GM21619 (cell line): ENCODE measurements at regions not wholly inside any gene's neighbourhood (a gene's known extent, or its start where the extent isn't known, plus 50 kb on each side); places are given as distances from the start of the nearest gene placed in this dataset.

Experiments
- ATAC-seq: cut with Tn5 transposase; IDR thresholded peaks from one replicate; pipeline ENCODE4 v1.9.1; 2021; ENCODE audit not compliant: unreplicated experiment

DNA sequence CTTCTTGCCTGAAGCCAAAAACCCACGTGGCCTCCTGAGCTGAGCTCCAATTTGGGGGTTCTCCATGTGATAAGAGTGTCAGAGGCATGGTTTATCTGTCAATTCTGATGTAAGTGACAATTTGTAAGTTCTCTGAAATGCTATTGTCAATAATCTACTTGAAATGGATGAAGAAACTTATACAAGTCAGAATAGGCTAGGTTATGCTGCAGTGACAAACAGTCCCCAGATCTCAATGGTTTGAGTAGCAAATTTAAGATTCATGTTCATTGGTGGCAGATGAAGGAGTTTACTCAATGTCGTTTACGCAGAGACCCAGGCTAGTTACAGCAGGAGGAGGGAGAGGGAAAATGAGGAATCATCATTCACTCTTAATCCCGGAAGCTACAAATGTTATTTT is 352.4 kb downstream of the KIF16B start:
- no peak for ATAC-seq

DNA sequence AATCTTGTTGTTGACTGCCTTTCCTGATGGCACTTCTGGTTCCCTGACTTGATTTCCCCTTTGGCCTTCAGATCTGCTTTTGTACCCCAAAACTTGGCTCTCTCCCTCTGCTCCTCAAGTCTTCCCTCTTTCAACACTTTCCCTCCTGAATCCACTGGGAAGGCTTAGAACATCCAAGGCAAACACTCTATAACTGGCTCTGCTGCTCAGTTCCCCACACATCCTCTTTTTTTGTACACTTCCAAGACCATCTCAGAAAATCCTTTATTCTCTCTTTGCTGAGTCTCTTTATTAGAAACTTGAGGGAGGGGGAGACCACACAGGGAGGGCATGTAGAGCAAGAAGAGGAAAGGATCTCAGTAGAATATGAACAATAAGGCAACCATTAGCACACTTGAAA is 354.1 kb downstream of the KIF16B start:
- ATAC-seq: no peak

DNA sequence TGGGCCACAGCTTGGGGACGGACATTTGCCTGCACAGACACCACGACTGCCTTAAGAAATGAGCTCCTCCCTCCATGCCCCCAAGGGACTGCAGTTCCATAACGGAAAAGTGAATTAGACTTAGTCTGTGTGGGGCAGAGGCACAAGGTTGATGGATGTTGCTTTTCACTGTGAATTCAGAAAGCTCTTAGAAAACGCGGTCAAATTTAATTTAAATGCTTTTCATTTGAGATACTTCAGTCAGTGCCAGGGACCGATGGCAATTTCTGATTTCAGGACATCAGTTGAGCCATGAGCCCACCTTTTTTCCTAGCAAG is 356.4 kb downstream of the KIF16B start:
- ATAC-seq: no peak

- ATAC-seq: no peak
These were observed 356.9 kb downstream of the KIF16B start for GRCh38 chr20:16216227-16216913.

- ATAC-seq: no peak
These were observed 358.2 kb downstream of the KIF16B start for GRCh38 chr20:16215041-16215440.

GRCh38 chr20:16212790-16213189 is 360.5 kb downstream of the KIF16B start:
- no peak for ATAC-seq

- no peak for ATAC-seq
These were observed 363.3 kb downstream of the KIF16B start for GRCh38 chr20:16209951-16210361.

DNA sequence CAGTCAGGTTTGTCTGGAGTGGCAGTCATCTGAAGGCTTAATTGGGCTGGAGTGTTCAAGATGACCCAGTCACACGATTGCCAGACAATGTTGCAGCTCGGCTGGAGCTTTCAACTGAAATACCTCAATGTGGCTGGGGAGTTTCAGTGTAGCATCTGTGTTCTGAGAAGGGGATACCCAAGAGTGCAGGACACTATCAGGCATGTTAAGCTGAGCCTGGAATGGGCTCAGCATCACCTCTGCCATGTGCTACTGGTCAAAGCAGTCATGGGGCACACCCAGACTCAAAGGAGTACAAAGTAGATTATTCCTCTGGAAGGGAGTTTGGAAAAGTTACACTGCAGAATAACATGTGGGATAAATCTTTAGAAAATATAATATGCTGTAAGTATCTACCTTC is 363.9 kb downstream of the KIF16B start:
- ATAC-seq: no peak

DNA sequence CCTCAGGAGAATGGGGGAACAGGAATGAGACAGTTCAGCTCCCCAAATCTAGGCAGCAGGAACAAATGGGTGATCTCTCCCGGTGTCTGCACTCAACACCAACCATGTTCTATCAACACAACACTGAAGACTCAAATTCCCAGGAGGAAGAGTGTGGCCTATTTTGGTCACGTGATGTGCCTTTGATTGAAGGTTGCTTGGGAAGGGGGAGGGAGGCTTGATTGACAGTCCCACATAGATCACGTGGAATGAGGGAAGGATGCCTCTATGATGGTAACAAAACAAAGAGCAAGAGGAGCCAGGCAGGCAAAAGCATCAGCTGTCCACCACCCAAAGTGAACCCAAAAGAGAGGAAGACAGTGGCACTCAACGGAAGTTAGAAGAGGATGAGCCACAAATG is 364.8 kb downstream of the KIF16B start:
- no peak for ATAC-seq

- no peak for ATAC-seq
These were observed 366.4 kb downstream of the KIF16B start for GRCh38 chr20:16206817-16207216.

DNA sequence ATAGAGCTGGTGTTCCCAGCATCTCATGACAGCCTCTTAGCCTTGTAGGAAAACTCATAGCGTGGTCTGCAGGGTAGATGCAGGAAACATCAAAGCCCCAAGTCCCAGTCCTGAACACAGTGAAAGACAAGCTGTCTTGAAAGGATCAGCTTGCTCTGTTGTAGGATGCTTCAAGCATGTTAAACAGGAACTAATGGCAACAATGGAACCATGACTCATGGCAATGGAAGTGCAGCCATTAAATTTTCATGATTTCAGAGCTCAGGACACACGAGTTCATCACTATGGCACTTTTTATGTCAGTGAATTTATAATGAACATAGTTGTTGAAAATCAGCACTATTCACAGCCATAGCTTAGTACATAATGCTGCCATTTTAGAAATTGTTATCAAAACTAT is 367.7 kb downstream of the KIF16B start:
- ATAC-seq: no peak

GRCh38 chr20:16203096-16203495 is 370.2 kb downstream of the KIF16B start:
- ATAC-seq: no peak

DNA sequence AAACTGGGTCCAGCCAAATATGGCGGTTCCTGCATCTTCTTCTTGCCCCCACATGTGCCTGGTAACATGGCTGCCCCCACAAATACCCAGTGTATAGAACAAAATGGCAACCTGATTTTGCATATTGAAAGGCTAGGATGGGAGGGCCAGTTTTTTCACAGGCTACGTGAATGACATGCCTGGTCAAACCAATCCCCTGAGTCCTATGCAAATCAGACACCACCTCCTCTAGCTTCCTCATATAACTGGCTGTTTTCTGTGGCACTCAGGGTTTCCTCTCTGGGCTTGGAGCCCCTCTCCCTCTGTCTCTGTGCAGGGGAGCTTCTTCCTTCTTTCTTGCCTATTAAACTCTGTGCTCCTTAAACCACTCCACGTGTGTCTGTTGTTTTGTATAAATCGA is 372.1 kb downstream of the KIF16B start:
- ATAC-seq: no peak

- no peak for ATAC-seq
These were observed 375.6 kb downstream of the KIF16B start for GRCh38 chr20:16197696-16198095.

DNA sequence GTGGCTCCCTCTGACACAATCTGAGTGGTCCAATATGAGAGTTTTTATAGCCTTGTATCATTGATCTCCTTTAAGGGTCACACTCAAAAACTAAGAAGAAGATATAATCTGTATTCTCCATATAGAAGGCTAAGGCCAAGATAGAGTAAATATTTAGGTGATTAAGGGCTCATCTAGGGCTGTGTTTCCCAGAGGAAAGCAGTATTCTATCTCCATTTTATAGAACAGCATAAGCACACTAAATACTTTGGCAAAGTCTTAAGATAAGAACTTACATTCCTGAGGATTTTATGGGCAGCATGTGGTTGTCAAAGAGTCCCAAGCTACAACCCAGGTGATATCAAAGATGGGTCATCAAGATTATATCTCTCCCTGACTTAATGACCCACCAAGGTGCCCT is 377.6 kb downstream of the KIF16B start:
- ATAC-seq: no peak

DNA sequence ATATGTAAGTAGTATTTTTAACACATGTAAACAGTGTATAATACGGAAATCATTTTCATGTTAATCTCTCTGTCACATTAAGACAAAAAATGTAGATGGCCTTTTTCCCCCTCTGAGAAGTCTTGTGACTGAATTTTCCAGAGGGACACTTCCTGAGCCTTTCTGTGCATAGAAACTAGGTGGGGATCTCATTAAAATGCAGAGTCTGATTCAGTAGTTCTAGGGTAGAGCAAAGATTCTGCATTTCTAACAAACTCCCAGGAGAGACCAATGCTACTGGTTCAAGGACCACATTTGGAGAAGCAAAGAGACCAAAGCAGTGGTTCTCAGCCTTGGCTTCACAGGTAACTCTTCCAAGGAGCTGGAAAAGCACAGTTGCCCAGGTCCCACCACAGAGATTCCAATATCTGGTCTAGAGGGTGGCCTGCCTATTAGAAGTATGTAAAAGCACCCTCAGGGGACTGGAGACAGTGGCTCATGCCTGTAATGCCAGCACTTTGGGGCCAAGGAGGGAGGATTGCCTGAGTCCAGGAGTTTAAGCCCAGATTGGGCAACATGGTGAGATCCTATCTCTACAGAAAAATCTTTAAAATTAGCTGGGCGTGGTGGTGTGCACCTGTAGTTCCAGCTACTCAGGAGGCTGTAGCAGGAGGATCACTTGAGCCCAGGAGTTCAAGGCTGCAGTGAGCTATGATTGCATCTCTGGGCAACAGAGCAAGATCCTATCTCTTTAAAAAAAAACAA is 378.5 kb downstream of the KIF16B start:
- ATAC-seq: no peak

DNA sequence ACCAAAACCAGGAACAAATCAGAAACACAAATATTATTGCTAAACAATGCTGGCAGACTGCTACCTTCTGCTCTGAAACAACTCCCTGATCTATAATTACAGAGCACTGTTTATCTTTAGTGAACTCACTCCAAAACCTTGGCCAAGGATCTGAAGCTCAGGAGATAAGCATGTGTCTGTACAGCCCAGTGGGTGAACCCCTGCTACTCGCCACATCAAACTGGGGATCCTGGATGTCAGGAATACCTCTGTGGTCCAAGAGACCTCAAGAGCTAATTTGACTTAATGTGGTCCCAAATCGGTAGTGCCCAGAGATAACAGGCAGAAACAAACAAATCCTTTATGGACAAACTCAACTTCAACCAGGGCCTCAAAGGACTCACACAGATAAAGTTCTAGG is 381.8 kb downstream of the KIF16B start:
- no peak for ATAC-seq

DNA sequence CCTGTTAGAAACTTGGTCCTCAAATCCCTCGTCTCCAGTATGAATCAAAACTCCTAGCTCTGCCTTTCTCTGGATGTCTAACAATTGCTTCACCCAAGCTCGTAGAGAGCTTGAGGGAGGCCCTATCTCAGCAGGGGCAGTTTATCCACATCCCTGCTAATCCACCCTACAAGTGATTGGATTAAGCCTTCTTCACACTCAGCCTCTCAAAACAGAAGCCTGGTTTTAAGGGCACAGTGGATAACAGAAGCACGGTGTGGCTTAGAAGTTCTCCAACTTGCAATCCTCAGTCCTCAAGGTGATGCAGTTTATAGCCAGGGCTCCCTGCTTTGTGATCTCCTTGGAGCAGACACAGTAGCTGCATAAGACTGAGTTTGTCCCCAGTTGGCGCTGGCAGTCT is 383.9 kb downstream of the KIF16B start:
- no peak for ATAC-seq

GRCh38 chr20:16187956-16188616 is 385.2 kb downstream of the KIF16B start:
- ATAC-seq: no peak

DNA sequence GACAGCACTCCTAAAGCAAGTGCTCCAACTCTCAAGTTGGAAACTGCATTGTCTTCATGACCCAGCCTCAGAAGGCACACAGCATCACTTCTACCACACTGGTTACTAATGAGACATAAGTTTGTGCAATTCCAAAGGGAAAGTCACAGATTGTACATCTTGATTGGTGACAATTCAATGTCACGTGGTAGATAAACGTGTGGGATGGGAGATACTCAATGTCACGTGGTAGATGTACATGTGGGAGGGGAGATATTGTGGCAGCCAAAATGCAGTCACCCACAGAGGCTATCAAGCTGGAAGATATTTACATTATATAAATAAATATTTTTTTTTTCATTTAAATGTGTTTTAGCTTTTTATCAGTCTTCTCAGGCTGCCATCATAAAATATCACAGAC is 393.3 kb downstream of the KIF16B start:
- ATAC-seq: no peak

DNA sequence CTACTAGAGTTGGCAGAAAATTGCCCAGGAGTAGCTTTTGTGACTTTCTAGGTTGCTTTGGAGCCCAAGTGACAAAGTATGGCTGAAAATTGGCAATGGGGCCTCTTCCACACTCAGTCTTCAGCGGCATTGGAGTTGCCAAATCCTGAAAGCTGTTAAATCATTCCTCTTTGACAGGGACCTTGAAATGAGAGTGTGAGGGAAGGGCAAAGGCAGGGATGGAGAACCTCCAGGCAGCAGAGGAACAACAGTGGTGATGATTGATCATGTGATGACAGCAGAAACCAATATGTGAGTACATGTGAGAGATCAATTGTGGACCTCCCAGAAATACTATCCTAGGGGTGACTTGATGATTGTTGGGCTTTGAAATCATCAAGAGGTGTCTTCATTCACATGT is 393.9 kb downstream of the KIF16B start:
- no peak for ATAC-seq

DNA sequence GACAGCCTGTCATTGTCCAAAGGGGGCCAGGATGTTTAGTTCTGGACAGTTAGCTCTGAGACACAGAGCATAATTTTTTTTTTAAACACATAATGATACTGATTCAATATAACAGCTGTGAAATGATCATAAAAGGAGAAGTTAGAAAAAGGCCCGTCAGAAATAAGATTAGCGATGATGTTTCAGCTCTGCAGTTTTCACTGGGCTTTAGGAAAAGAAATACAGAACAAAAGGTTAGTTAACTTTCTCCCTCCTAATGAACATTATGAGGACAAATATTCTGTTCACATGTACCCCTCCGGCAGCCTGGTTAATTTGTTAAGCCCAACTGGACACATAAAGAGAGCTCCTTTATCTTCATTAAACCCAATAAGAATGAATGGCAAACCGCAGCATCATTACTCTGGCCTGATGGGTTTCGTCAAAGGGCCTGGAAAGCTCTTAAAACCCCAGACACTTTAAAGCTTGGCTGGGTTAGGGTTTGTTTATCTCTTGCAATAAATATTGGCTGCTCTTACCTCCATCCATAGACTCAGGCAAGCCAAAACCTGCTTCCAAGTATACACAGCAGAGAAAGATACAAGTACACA is 394.6 kb downstream of the KIF16B start:
- no peak for ATAC-seq
